Ovary (tissue), 7 donors: ENCODE measurements at regions not wholly inside any gene's neighbourhood (a gene's known extent, or its start where the extent isn't known, plus 50 kb on each side); places are given as distances from the start of the nearest gene placed in this dataset.

ENCODE experiments used
- DNase-seq, 5 donors: peaks; one replicate each; pipeline ENCODE4 v3.0.0-alpha.2; 2019 to 2020
- H3K27ac ChIP-seq, 2 donors: fragments of 200-600 bp; one replicate each; pipeline versions ENCODE4 v1.5.1 to v1.8.0; 2019 to 2022
- H3K27me3 ChIP-seq: fragments of 200-600 bp; one replicate; pipeline ENCODE4 v1.8.0; 2022
- H3K36me3 ChIP-seq: fragments of 200-600 bp; sonication (generic); one replicate; pipeline ENCODE4 v1.5.1; 2019
- H3K4me1 ChIP-seq: one replicate; pipeline ENCODE4 v1.8.1; 2013; ENCODE audit warnings: mild to moderate bottlenecking, moderate library complexity; ENCODE audit not compliant: insufficient read depth
- H3K4me3 ChIP-seq: fragments of 200-600 bp; sonication (generic); one replicate; pipeline ENCODE4 v1.5.1; 2017
- H3K9me3 ChIP-seq, 2 donors: fragments of 200-600 bp in 1 of 2; sonication (generic) in 1 of 2; one replicate each; pipeline versions ENCODE4 v1.5.1 to v1.8.1; 2013 to 2019; ENCODE audit warnings: mild to moderate bottlenecking in 1 of 2, moderate library complexity in 1 of 2
- CTCF ChIP-seq, 3 donors: fragments of 450-650 bp in 2 of 3; fragments of 200-600 bp in 1 of 3; IDR thresholded peaks; one replicate each; pipeline versions ENCODE4 v1.5.1 to v1.8.0; 2016 to 2022; ENCODE audit warnings: antibody characterized with exemption in 3 of 3, mild to moderate bottlenecking in 1 of 3
- EP300 ChIP-seq: sonication (generic); formaldehyde crosslinking; IDR thresholded peaks from one replicate; pipeline ENCODE4 v1.6.1; 2017; ENCODE audit warnings: antibody characterized with exemption
- POLR2A ChIP-seq: fragments of 450-650 bp; IDR thresholded peaks from one replicate; pipeline ENCODE4 v1.6.1; 2017; ENCODE audit warnings: antibody characterized with exemption, mild to moderate bottlenecking, moderate library complexity
- WGBS, 3 donors: extraction: QIAGEN DNeasy Blood & Tissue Kit in 1 of 3; methylation state at CpG; one replicate each; pipeline versions ENCODE4 v1.1.5 to v1.1.7; 2013 to 2017; 5-methylcytosine and 5-hydroxymethylcytosine counted together
- intact Hi-C, 4 donors: fragments of 100-400 bp; cut with DNase I; formaldehyde crosslinking; loops; one replicate each; pipeline versions ENCODE4 v1.11.0 to v1.15.1; 2022 to 2023
- donor health status: DM: no; HTN: no; CAD: no; lungs with moderate emphysema.
- donor health status: DM: no; HTN: no; CAD: no.
- donor health status: Bipolar disorder and iron deficiency.
- donor health status: DM: no; HTN: no; CAD: no.
- donor health status: DM: yes; HTN: yes; CAD: no.

GRCh38 chr12:13764748-13765147, 216.7 kb downstream of the GRIN2B start:
- WGBS, 3 donors: 58 to 68% (median 65%) methylated on average over 6 of the region's 6 CpGs
- Histone ChIP-seq H3K4me3 (no peak overlapping the region), H3K4me1 (no peaks in the 10 kb centered on the region), H3K27ac (no peak overlapping the region), H3K27me3 (no peaks in the 10 kb centered on the region), H3K36me3 (no peaks in the 10 kb centered on the region), H3K9me3 (no peaks in the 10 kb centered on the region)
- TF ChIP-seq EP300 (no peak), CTCF (IDR thresholded peaks at IDR 0.05) (no peak), POLR2A (no peak)
- intact Hi-C loops: no loop called here
- DNase-seq: no peak

GRCh38 chr12:13749389-13749788, 232.0 kb downstream of the GRIN2B start:
- intact Hi-C loops: no loop called here
- H3K27me3 ChIP-seq: peaks cover 2% of the 10 kb centered on the region
- H3K9me3 ChIP-seq: no peaks in the 10 kb centered on the region
- WGBS, 3 donors: 40 to 63% (median 59%) methylated on average over 1 of the region's 1 CpG
- H3K4me1 ChIP-seq: no peaks in the 10 kb centered on the region
- H3K36me3 ChIP-seq: no peaks in the 10 kb centered on the region
- no peak overlapping the region for H3K27ac ChIP-seq
- no peak overlapping the region for H3K4me3 ChIP-seq
- no peak for TF ChIP-seq POLR2A
- TF ChIP-seq CTCF (IDR thresholded peaks at IDR 0.05): no peak
- TF ChIP-seq EP300: no peak
- DNase-seq: no peak

- intact Hi-C loops: no loop called here
- peaks cover 2% of the 10 kb centered on the region for H3K27me3 ChIP-seq
- no peaks in the 10 kb centered on the region for H3K4me1 ChIP-seq
- H3K9me3 ChIP-seq: no peaks in the 10 kb centered on the region
- DNase-seq: no peak
- TF ChIP-seq CTCF (IDR thresholded peaks at IDR 0.05): no peak
- TF ChIP-seq EP300: no peak
- no peak for TF ChIP-seq POLR2A
- no peak overlapping the region for H3K27ac ChIP-seq
- no peak overlapping the region for H3K4me3 ChIP-seq
- no peaks in the 10 kb centered on the region for H3K36me3 ChIP-seq
- 50 to 55% (median 55%) methylated on average over 6 of the region's 6 CpGs for WGBS, 3 donors
These were observed 236.1 kb downstream of the GRIN2B start for GRCh38 chr12:13745111-13745860.

GRCh38 chr12:13744561-13744960, 236.8 kb downstream of the GRIN2B start:
- Histone ChIP-seq H3K4me1 (no peaks in the 10 kb centered on the region), H3K27ac (no peak overlapping the region), H3K27me3 (peaks cover 2% of the 10 kb centered on the region), H3K9me3 (no peaks in the 10 kb centered on the region), H3K36me3 (no peaks in the 10 kb centered on the region), H3K4me3 (no peak overlapping the region)
- 75 to 78% (median 78%) methylated on average over 9 of the region's 9 CpGs for WGBS, 3 donors
- no peak for TF ChIP-seq EP300
- no peak for TF ChIP-seq POLR2A
- no peak for TF ChIP-seq CTCF (IDR thresholded peaks at IDR 0.05)
- no peak for DNase-seq
- intact Hi-C loops: no loop called here
